ENCODE measurements at regions not wholly inside any gene's neighbourhood (a gene's known extent, or its start where the extent isn't known, plus 50 kb on each side); places are given as distances from the start of the nearest gene placed in this dataset.
"Not testable (repeated sequence)": the region's sequence is repeated elsewhere in the genome, so short reads cannot be mapped to it uniquely, and the experiment has no call there.

DNA sequence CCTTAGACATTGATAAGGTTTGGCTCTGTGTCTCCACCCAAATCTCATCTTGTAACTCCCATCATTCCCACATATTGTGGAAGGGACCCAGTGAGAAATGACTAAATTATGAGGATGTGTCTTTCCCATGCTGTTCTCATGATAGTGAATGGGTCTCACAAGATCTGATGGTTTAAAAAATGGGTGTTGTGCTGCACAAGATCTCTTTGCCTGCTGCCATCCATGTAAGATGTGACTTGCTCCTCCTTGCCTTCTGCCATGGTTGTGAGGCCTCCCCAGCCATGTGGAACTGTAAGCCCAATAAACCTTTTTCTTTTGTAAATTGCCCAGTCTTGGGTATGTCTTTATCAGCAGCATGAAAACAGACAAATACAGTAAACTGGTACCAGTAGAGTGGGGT is 206.1 kb upstream of the KCND2 start:
- RAD21 ChIA-PET (ENCODE audit: unreplicated experiment); in situ Hi-C loops (cut with MboI); H3K27me3 ChIP-seq (replicated peaks in 1 of 2; ENCODE audit: control insufficient read depth in 2 of 2, insufficient read depth in 2 of 2, low read length in 1 of 2); H3K9me3 ChIP-seq (replicated peaks; ENCODE audit: control insufficient read depth, insufficient read depth, low read length); BruUV-seq (replicated peaks); H3K4me2 ChIP-seq (ENCODE audit: control insufficient read depth, insufficient read depth); H2AFZ ChIP-seq (ENCODE audit: control insufficient read depth, low read depth, low read length); SMC1A ChIA-PET (ENCODE audit: uncharacterized antibody, unreplicated experiment); H4K20me1 ChIP-seq (ENCODE audit: control insufficient read depth, insufficient read depth); FAIRE-seq; DNase-seq (ENCODE audit: low read depth, low spot score); H3K36me3 ChIP-seq (ENCODE audit: control insufficient read depth in 2 of 2, insufficient read depth in 2 of 2, low read length in 1 of 2); ATAC-seq; H3K4me1 ChIP-seq (ENCODE audit: control insufficient read depth, insufficient read depth, low read length); H3K4me3 ChIP-seq; CTCF ChIA-PET; H3K9ac ChIP-seq (ENCODE audit: control insufficient read depth, insufficient read depth, low read length); POLR2A ChIA-PET; H3K27ac ChIP-seq (ENCODE audit: control insufficient read depth, insufficient read depth); H3K79me2 ChIP-seq (ENCODE audit: control insufficient read depth, insufficient read depth, low read length): not testable (repeated sequence)
- intact Hi-C loops (cut with micrococcal nuclease; ENCODE audit: unreplicated experiment): loop anchor here (10.0 kb wide), 1 partner anchor 488 kb away; no protein-coding TSS in a partner anchor

DNA sequence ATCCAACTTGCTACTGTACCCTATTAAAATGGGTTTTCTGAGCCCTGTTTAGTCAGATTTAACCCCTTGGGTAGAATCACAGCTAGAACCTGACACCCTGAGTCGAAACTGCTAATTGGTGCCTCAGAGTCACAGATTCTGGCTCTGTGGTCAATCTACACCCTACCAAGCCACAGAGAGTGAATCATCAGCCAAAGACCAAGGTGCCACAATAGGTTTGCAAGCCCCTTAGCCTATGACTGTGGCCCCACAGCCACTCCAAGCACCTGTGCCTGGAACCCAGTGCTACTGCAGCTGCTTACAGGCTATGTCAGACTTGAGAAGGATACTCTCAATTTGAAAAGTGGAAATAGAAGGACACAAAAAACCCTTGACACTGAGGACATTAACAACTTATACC is 202.8 kb upstream of the KCND2 start:
- Histone ChIP-seq H4K20me1 (ENCODE audit: control insufficient read depth, insufficient read depth) (no peaks in the 10 kb centered on the region), H3K9ac (ENCODE audit: control insufficient read depth, insufficient read depth, low read length) (no peak overlapping the region), H3K4me3 (no peak overlapping the region), H2AFZ (ENCODE audit: control insufficient read depth, low read depth, low read length) (no peak overlapping the region), H3K79me2 (ENCODE audit: control insufficient read depth, insufficient read depth, low read length) (no peaks in the 10 kb centered on the region), H3K27ac (ENCODE audit: control insufficient read depth, insufficient read depth) (no peak overlapping the region), H3K4me2 (ENCODE audit: control insufficient read depth, insufficient read depth) (no peak overlapping the region), H3K4me1 (ENCODE audit: control insufficient read depth, insufficient read depth, low read length) (no peaks in the 10 kb centered on the region), H3K36me3 (ENCODE audit: control insufficient read depth in 2 of 2, insufficient read depth in 2 of 2, low read length in 1 of 2) (no peaks in the 10 kb centered on the region), H3K27me3 (replicated peaks in 1 of 2; ENCODE audit: control insufficient read depth in 2 of 2, insufficient read depth in 2 of 2, low read length in 1 of 2) (no peaks in the 10 kb centered on the region), H3K9me3 (replicated peaks; ENCODE audit: control insufficient read depth, insufficient read depth, low read length) (peaks cover 6% of the 10 kb centered on the region)
- WGBS (ENCODE audit: insufficient coverage, insufficient replicate concordance, low lambda C conversion rate, missing lambda C conversion rate): 0% methylated on average over 1 of the region's 1 CpG
- CTCF ChIA-PET: interaction anchor here (1.1 kb wide), 1 partner anchor 134 kb away, joined by 5 read pairs; no protein-coding TSS in a partner anchor
- BruUV-seq (replicated peaks): no TSS peak
- POLR2A ChIA-PET: no interaction called here
- ATAC-seq (peak; percentile 90), FAIRE-seq (no peak), DNase-seq (ENCODE audit: low read depth, low spot score) (peak; percentile 17)
- intact Hi-C loops (cut with micrococcal nuclease; ENCODE audit: unreplicated experiment): loop anchor here (5.0 kb wide), 1 partner anchor 73 kb away; no protein-coding TSS in a partner anchor
- in situ Hi-C loops (cut with MboI): no loop called here
- RAD21 ChIA-PET (ENCODE audit: unreplicated experiment): interaction anchor here (1.6 kb wide), 1 partner anchor 134 kb away, joined by 6 read pairs; no protein-coding TSS in a partner anchor
- SMC1A ChIA-PET (ENCODE audit: uncharacterized antibody, unreplicated experiment): interaction anchor here (0.8 to 1.1 kb wide), 3 partner anchors 9 to 312 kb away, joined by 3 to 5 read pairs (median 3); no protein-coding TSS in a partner anchor
- TF ChIP-seq CHD2 (IDR thresholded peaks at IDR 0.05; ENCODE audit: borderline replicate concordance, low read depth, low read length): no peak
- no peak for TF ChIP-seq ZBTB40 (IDR thresholded peaks at IDR 0.05; ENCODE audit: borderline replicate concordance)
- no peak for TF ChIP-seq ESRRA (IDR thresholded peaks at IDR 0.05; ENCODE audit: low read length)
- no peak for TF ChIP-seq NR2C2 (IDR thresholded peaks at IDR 0.05; ENCODE audit: borderline replicate concordance, control insufficient read depth, insufficient read length, low read depth)
- 0 out of 2 replicates have a peak, but pooled peaks have one; percentile 6 for TF ChIP-seq RUNX3 (IDR thresholded peaks at IDR 0.05; ENCODE audit: low read length)
- no peak for TF ChIP-seq RFX5 (IDR thresholded peaks at IDR 0.05; ENCODE audit: low read depth, low read length)
- TF ChIP-seq, protein P1, sequence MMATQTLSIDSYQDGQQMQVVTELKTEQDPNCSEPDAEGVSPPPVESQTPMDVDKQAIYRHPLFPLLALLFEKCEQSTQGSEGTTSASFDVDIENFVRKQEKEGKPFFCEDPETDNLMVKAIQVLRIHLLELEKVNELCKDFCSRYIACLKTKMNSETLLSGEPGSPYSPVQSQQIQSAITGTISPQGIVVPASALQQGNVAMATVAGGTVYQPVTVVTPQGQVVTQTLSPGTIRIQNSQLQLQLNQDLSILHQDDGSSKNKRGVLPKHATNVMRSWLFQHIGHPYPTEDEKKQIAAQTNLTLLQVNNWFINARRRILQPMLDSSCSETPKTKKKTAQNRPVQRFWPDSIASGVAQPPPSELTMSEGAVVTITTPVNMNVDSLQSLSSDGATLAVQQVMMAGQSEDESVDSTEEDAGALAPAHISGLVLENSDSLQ (IDR thresholded peaks at IDR 0.05): 0 out of 2 replicates have a peak, but pooled peaks have one; percentile 5
- TF ChIP-seq KLF5 (IDR thresholded peaks at IDR 0.05; ENCODE audit: partially characterized antibody): no peak
- TF ChIP-seq BHLHE40 (IDR thresholded peaks at IDR 0.05; ENCODE audit: borderline replicate concordance in 1 of 2, low read depth in 2 of 2, low read length in 1 of 2): peak in 1 of 2 experiments; percentile 25; a peak in 1 of 4 replicates
- TF ChIP-seq EP300 (IDR thresholded peaks at IDR 0.05; ENCODE audit: borderline replicate concordance in 1 of 2, control insufficient read depth in 1 of 2, low read depth in 2 of 2, low read length in 2 of 2): 0 out of 4 replicates have a peak, but pooled peaks of 1 of the 2 experiments have one; percentile 9
- TF ChIP-seq POU2F2 (IDR thresholded peaks at IDR 0.05; ENCODE audit: borderline replicate concordance, low read depth, low read length): no peak
- TF ChIP-seq SIN3A (IDR thresholded peaks at IDR 0.05; ENCODE audit: low read depth, low read length): no peak
- TF ChIP-seq IKZF2 (IDR thresholded peaks at IDR 0.05): peak in 1 of 2 experiments; percentile 23; a peak in 1 of 4 replicates
